Nephron (organoid): ENCODE measurements at regions not wholly inside any gene's neighbourhood (a gene's known extent, or its start where the extent isn't known, plus 50 kb on each side); places are given as distances from the start of the nearest gene placed in this dataset.
A peak's percentile ranks its signal among the peaks of the same experiment; 100 is the strongest.

Experiments
- H3K27ac Mint-ChIP-seq, 3 experiments: 2 replicates each; pipeline ENCODE4 v1.8.0; 2020; ENCODE audit warnings: mixed read lengths in 3 of 3, mild to moderate bottlenecking in 2 of 3, moderate library complexity in 1 of 3
- H3K27me3 Mint-ChIP-seq: 2 replicates; pipeline ENCODE4 v1.8.0; 2021; ENCODE audit warnings: low read depth, mild to moderate bottlenecking, moderate library complexity, mixed read lengths
- H3K36me3 Mint-ChIP-seq: 2 replicates; pipeline ENCODE4 v1.8.0; 2020; ENCODE audit warnings: low read depth, mixed read lengths
- H3K4me1 Mint-ChIP-seq: 2 replicates; pipeline ENCODE4 v1.8.0; 2020; ENCODE audit warnings: mixed read lengths
- H3K4me3 Mint-ChIP-seq, 3 experiments: 2 replicates each; pipeline ENCODE4 v1.8.0; 2020; ENCODE audit warnings: mild to moderate bottlenecking in 3 of 3, mixed read lengths in 3 of 3, moderate library complexity in 2 of 3
- H3K9me3 Mint-ChIP-seq: 2 replicates; pipeline ENCODE4 v1.8.0; 2020; ENCODE audit warnings: mixed read lengths
- TF ChIP-seq, protein P1 (sequence below), 3 experiments: fragments of 200-600 bp; sonication (generic); IDR thresholded peaks; one replicate each; pipeline ENCODE4 v1.5.0; 2021; ENCODE audit warnings: antibody characterized with exemption in 3 of 3; ENCODE audit not compliant: unreplicated experiment in 3 of 3

DNA sequence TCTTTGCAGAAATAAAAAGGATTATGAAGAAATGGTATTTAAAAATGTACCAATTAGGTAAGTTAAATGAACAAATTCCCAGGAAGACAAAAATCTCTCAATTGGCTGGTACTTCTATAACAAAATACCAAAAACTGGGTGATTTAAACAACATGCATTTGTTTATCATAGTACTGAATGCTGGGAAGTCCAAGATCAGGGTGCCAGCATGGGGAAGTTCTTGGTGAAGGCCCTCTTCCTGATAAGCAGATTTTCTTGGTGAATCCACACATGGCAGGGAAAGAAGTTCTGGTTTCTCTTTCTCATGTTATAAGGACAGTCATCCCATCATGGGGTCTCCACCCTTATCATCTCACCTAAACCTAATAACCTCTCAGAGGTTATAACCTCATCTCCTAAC, 271.6 kb upstream of the SETBP1 start:
- peaks cover 14% of the 10 kb centered on the region for H3K9me3 Mint-ChIP-seq
- H3K27me3 Mint-ChIP-seq, result peaks cover 4% of the 10 kb centered on the region
- H3K4me1 Mint-ChIP-seq, result peaks cover 4% of the 10 kb centered on the region
- H3K4me3 Mint-ChIP-seq, result no peak overlapping the region
- no peaks in the 10 kb centered on the region for H3K36me3 Mint-ChIP-seq
- TF ChIP-seq, protein P1, sequence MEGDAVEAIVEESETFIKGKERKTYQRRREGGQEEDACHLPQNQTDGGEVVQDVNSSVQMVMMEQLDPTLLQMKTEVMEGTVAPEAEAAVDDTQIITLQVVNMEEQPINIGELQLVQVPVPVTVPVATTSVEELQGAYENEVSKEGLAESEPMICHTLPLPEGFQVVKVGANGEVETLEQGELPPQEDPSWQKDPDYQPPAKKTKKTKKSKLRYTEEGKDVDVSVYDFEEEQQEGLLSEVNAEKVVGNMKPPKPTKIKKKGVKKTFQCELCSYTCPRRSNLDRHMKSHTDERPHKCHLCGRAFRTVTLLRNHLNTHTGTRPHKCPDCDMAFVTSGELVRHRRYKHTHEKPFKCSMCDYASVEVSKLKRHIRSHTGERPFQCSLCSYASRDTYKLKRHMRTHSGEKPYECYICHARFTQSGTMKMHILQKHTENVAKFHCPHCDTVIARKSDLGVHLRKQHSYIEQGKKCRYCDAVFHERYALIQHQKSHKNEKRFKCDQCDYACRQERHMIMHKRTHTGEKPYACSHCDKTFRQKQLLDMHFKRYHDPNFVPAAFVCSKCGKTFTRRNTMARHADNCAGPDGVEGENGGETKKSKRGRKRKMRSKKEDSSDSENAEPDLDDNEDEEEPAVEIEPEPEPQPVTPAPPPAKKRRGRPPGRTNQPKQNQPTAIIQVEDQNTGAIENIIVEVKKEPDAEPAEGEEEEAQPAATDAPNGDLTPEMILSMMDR (IDR thresholded peaks at IDR 0.05; ENCODE audit: unreplicated experiment in 3 of 3), result no peak
- no peak overlapping the region for H3K27ac Mint-ChIP-seq

GRCh38 chr18:44409515-44409914, 271.2 kb upstream of the SETBP1 start:
- TF ChIP-seq, protein P1 (IDR thresholded peaks at IDR 0.05; ENCODE audit: unreplicated experiment in 3 of 3), result no peak
- H3K27ac Mint-ChIP-seq, result no peak overlapping the region

GRCh38 chr18:44410740-44411139, 269.9 kb upstream of the SETBP1 start:
- H3K36me3 Mint-ChIP-seq, result no peaks in the 10 kb centered on the region
- no peak overlapping the region for H3K27ac Mint-ChIP-seq
- peaks cover 4% of the 10 kb centered on the region for H3K4me1 Mint-ChIP-seq
- TF ChIP-seq, protein P1 (IDR thresholded peaks at IDR 0.05; ENCODE audit: unreplicated experiment in 3 of 3), result no peak
- no peak overlapping the region for H3K4me3 Mint-ChIP-seq
- H3K9me3 Mint-ChIP-seq, result peaks cover 17% of the 10 kb centered on the region
- peaks cover 4% of the 10 kb centered on the region for H3K27me3 Mint-ChIP-seq

More at GRCh38 chr18:44409515-44409914, 271.2 kb upstream of the SETBP1 start:
- H3K4me1 Mint-ChIP-seq, result peaks cover 4% of the 10 kb centered on the region
- H3K36me3 Mint-ChIP-seq, result no peaks in the 10 kb centered on the region
- peaks cover 4% of the 10 kb centered on the region for H3K27me3 Mint-ChIP-seq
- peaks cover 16% of the 10 kb centered on the region for H3K9me3 Mint-ChIP-seq
- no peak overlapping the region for H3K4me3 Mint-ChIP-seq

- TF ChIP-seq, protein P1 (IDR thresholded peaks at IDR 0.05; ENCODE audit: unreplicated experiment in 3 of 3), result no peak
- Mint-ChIP-seq H3K27ac (peak overlapping the region in 1 of 3 experiments; percentile 68), H3K36me3 (no peaks in the 10 kb centered on the region), H3K9me3 (peaks cover 14% of the 10 kb centered on the region), H3K27me3 (peaks cover 4% of the 10 kb centered on the region), H3K4me1 (peaks cover 4% of the 10 kb centered on the region), H3K4me3 (no peak overlapping the region)
Measured at GRCh38 chr18:44411262-44411905, 269.3 kb upstream of the SETBP1 start.

- peaks cover 10% of the 10 kb centered on the region for H3K9me3 Mint-ChIP-seq
- peaks cover 4% of the 10 kb centered on the region for H3K4me1 Mint-ChIP-seq
- H3K27ac Mint-ChIP-seq, result peak overlapping the region in 1 of 3 experiments; percentile 68
- peaks cover 4% of the 10 kb centered on the region for H3K27me3 Mint-ChIP-seq
- TF ChIP-seq, protein P1 (IDR thresholded peaks at IDR 0.05; ENCODE audit: unreplicated experiment in 3 of 3), result no peak
- H3K36me3 Mint-ChIP-seq, result no peaks in the 10 kb centered on the region
- H3K4me3 Mint-ChIP-seq, result no peak overlapping the region
Measured at GRCh38 chr18:44411976-44412375, 268.7 kb upstream of the SETBP1 start.
